OCI-LY7 (cell line): ENCODE measurements at regions not wholly inside any gene's neighbourhood (a gene's known extent, or its start where the extent isn't known, plus 50 kb on each side); places are given as distances from the start of the nearest gene placed in this dataset.

ENCODE experiments used
- BruUV-seq: library from RNA; stranded (reverse); fragments of 400-500 nt; replicated peaks from 2 replicates; lab custom pipeline; 2021; lab: Mats Ljungman, UMichigan
- CTCF ChIA-PET: fragments of 300-600 bp; sonication (Branson Sonifier 250); formaldehyde crosslinking; loops from one replicate; lab custom pipeline; 2022; ENCODE audit warnings: antibody characterized with exemption; ENCODE audit not compliant: unreplicated experiment; lab: Charles Lee
- POLR2A ChIA-PET: fragments of 300-600 bp; sonication (Branson Sonifier 250); formaldehyde crosslinking; loops from one replicate; lab custom pipeline; 2022; ENCODE audit warnings: antibody characterized with exemption; lab: Charles Lee
- DNase-seq: peaks from one replicate; pipeline ENCODE4 v3.0.0-alpha.2; 2015; ENCODE audit warnings: low spot score
- H2AFZ ChIP-seq: fragments of 200-600 bp; sonication (generic), shearing (Covaris generic); 2 replicates; pipeline ENCODE4 v1.6.1; 2014; ENCODE audit warnings: mild to moderate bottlenecking, antibody characterized with exemption, low read length, moderate library complexity
- H3K27ac ChIP-seq: fragments of 200-600 bp; sonication (generic); 2 replicates; pipeline ENCODE4 v1.5.1; 2014; ENCODE audit warnings: mixed run types, low read depth, mild to moderate bottlenecking, moderate library complexity, low read length, inconsistent platforms; ENCODE audit not compliant: poor library complexity, severe bottlenecking
- H3K36me3 ChIP-seq: fragments of 200-600 bp; sonication (generic); 2 replicates; pipeline ENCODE4 v1.6.1; 2014; ENCODE audit warnings: mild to moderate bottlenecking, antibody characterized with exemption, low read length, moderate library complexity, mixed read lengths; ENCODE audit not compliant: insufficient read depth
- H3K4me1 ChIP-seq: fragments of 200-600 bp; sonication (generic); 2 replicates; pipeline ENCODE4 v1.5.1; 2014; ENCODE audit warnings: mild to moderate bottlenecking, low read length; ENCODE audit not compliant: insufficient read depth, poor library complexity, severe bottlenecking
- H3K4me2 ChIP-seq: fragments of 200-600 bp; sonication (generic); 2 replicates; pipeline ENCODE4 v1.6.1; 2014; ENCODE audit warnings: mild to moderate bottlenecking, low read length
- H3K4me3 ChIP-seq: fragments of 200-600 bp; sonication (generic); 2 replicates; pipeline ENCODE4 v1.5.1; 2014; ENCODE audit warnings: mild to moderate bottlenecking, low read depth, low read length; ENCODE audit not compliant: poor library complexity, severe bottlenecking
- H3K79me2 ChIP-seq: fragments of 200-600 bp; sonication (generic); 2 replicates; pipeline ENCODE4 v1.6.1; 2016; ENCODE audit warnings: low read depth, mild to moderate bottlenecking, low read length, moderate library complexity, mixed read lengths; ENCODE audit not compliant: insufficient read depth
- H3K9me2 ChIP-seq: fragments of 200-600 bp; sonication (generic); 2 replicates; pipeline ENCODE4 v1.6.1; 2016; ENCODE audit warnings: mild to moderate bottlenecking, low read length, mixed read lengths; ENCODE audit not compliant: insufficient read depth
- H3K9me3 ChIP-seq: fragments of 200-600 bp; sonication (generic); 2 replicates; pipeline ENCODE4 v1.6.1; 2014; ENCODE audit warnings: mild to moderate bottlenecking, mixed run types, low read length, mixed read lengths
- H4K20me1 ChIP-seq: fragments of 200-600 bp; sonication (generic); 2 replicates; pipeline ENCODE4 v1.6.1; 2014; ENCODE audit warnings: mild to moderate bottlenecking, antibody characterized with exemption, low read length, moderate library complexity, mixed read lengths; ENCODE audit not compliant: insufficient read depth
- CTCF ChIP-seq: fragments of 200-600 bp; sonication (generic); conservative IDR thresholded peaks from 2 replicates; pipeline ENCODE4 v1.5.1; 2014; ENCODE audit warnings: mild to moderate bottlenecking, antibody characterized with exemption, low read length, moderate library complexity, mixed read lengths
- EZH2phosphoT487 ChIP-seq: fragments of 200-600 bp; sonication (generic); IDR thresholded peaks from 2 replicates; pipeline ENCODE4 v1.6.1; 2018; ENCODE audit warnings: low read depth, borderline replicate concordance, mild to moderate bottlenecking, mixed run types, antibody characterized with exemption, low read length, moderate library complexity, mixed read lengths
- intact Hi-C: fragments of 100-400 bp; cut with micrococcal nuclease; formaldehyde crosslinking; loops from one replicate; pipeline ENCODE4 v1.10.0; 2022; ENCODE audit not compliant: unreplicated experiment

- BruUV-seq: no TSS peak
- Histone ChIP-seq H3K4me1 (no peaks in the 10 kb centered on the region), H3K4me2 (no peak overlapping the region), H4K20me1 (no peaks in the 10 kb centered on the region), H3K36me3 (no peaks in the 10 kb centered on the region), H3K9me3 (no peaks in the 10 kb centered on the region), H2AFZ (no peak overlapping the region), H3K27ac (no peak overlapping the region), H3K79me2 (no peaks in the 10 kb centered on the region), H3K4me3 (no peak overlapping the region), H3K9me2 (no peaks in the 10 kb centered on the region)
- intact Hi-C loops: no loop called here
- ChIA-PET CTCF (no interaction called here), POLR2A (interaction anchor here (0.5 kb wide), 1 partner anchor 187 kb away, joined by 3 read pairs; no protein-coding TSS in a partner anchor)
- no peak for TF ChIP-seq EZH2phosphoT487
- no peak for TF ChIP-seq CTCF
- DNase-seq: no peak
Measured at GRCh38 chr7:68433462-68434070, 1164.7 kb upstream of the AUTS2 start.

GRCh38 chr7:68434857-68435256, 1163.4 kb upstream of the AUTS2 start:
- no peaks in the 10 kb centered on the region for H3K9me3 ChIP-seq
- no peaks in the 10 kb centered on the region for H4K20me1 ChIP-seq
- no peaks in the 10 kb centered on the region for H3K9me2 ChIP-seq
- H3K27ac ChIP-seq: no peak overlapping the region
- no TSS peak for BruUV-seq
- TF ChIP-seq EZH2phosphoT487 (no peak), CTCF (no peak)
- H3K4me1 ChIP-seq: no peaks in the 10 kb centered on the region
- intact Hi-C loops: no loop called here
- no peaks in the 10 kb centered on the region for H3K36me3 ChIP-seq
- no peak overlapping the region for H2AFZ ChIP-seq
- H3K79me2 ChIP-seq: no peaks in the 10 kb centered on the region
- H3K4me3 ChIP-seq: no peak overlapping the region
- H3K4me2 ChIP-seq: no peak overlapping the region
- DNase-seq: no peak
- ChIA-PET CTCF (no interaction called here), POLR2A (no interaction called here)

- no peaks in the 10 kb centered on the region for H3K9me2 ChIP-seq
- ChIA-PET POLR2A (no interaction called here), CTCF (no interaction called here)
- TF ChIP-seq CTCF (no peak), EZH2phosphoT487 (no peak)
- H4K20me1 ChIP-seq: no peaks in the 10 kb centered on the region
- intact Hi-C loops: no loop called here
- H3K36me3 ChIP-seq: no peaks in the 10 kb centered on the region
- H3K79me2 ChIP-seq: no peaks in the 10 kb centered on the region
- no TSS peak for BruUV-seq
- no peak overlapping the region for H2AFZ ChIP-seq
- no peak overlapping the region for H3K27ac ChIP-seq
- no peaks in the 10 kb centered on the region for H3K9me3 ChIP-seq
- DNase-seq: no peak
- H3K4me1 ChIP-seq: no peaks in the 10 kb centered on the region
- no peak overlapping the region for H3K4me2 ChIP-seq
- no peak overlapping the region for H3K4me3 ChIP-seq
Measured at GRCh38 chr7:68438016-68438415, 1160.3 kb upstream of the AUTS2 start.
